GM23338 (cell line): ENCODE measurements at regions not wholly inside any gene's neighbourhood (a gene's known extent, or its start where the extent isn't known, plus 50 kb on each side); places are given as distances from the start of the nearest gene placed in this dataset.

ENCODE experiments used
- CTCF ChIP-seq, 2 experiments: fragments of 200-600 bp in 1 of 2; sonication (generic) in 1 of 2; conservative IDR thresholded peaks; 2 replicates each; pipeline versions ENCODE4 v1.5.1 to v1.6.1; 2016 to 2017; ENCODE audit warnings: antibody characterized with exemption in 2 of 2, low read depth in 2 of 2, mild to moderate bottlenecking in 2 of 2, moderate library complexity in 1 of 2
- POLR2AphosphoS5 ChIP-seq: IDR thresholded peaks from 2 replicates; pipeline ENCODE4 v1.6.1; 2016; ENCODE audit warnings: antibody characterized with exemption, low read depth
- REST ChIP-seq: IDR thresholded peaks from one replicate; pipeline ENCODE4 v1.6.1; 2018; ENCODE audit warnings: antibody characterized with exemption; ENCODE audit not compliant: unreplicated experiment
- STAT1 ChIP-seq: IDR thresholded peaks from one replicate; pipeline ENCODE4 v1.6.1; 2016; ENCODE audit warnings: antibody characterized with exemption; ENCODE audit not compliant: unreplicated experiment

GRCh38 chr6:134466771-134467525 lies 149.0 kb upstream of the SGK1 start:
- TF ChIP-seq STAT1 = no peak
- TF ChIP-seq CTCF (conservative IDR thresholded peaks at IDR 0.05; ENCODE audit: low read depth in 2 of 2) = no peak
- no peak for TF ChIP-seq POLR2AphosphoS5
- no peak for TF ChIP-seq REST
